Skin of body (tissue), 1 donor: ENCODE measurements at regions not wholly inside any gene's neighbourhood (a gene's known extent, or its start where the extent isn't known, plus 50 kb on each side); places are given as distances from the start of the nearest gene placed in this dataset.

ENCODE experiments used
- DNase-seq: peaks from one replicate; lab custom pipeline; 2025; lab: John Stamatoyannopoulos, UW

DNA sequence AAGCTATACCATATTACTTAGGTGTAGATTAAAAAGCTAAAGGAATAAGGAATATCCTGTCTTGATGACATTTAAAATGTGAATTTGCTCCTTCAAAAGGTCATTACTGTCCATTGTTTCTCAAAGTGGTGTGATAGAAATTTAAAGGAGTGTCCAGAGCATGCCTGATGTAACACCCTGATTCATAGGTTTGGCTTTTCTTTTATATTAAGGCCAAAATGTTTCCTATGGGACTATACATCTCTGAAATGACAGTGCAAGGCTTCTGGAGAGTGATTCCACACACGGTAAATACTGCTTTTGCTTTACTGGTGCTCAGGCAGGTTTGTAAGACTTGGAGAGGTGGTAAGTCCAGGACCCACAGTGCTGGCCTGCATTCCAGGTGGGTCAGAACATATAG lies 289.9 kb downstream of the RFC3 start:
- no peak for DNase-seq

GRCh38 chr13:34108410-34108809 lies 290.5 kb downstream of the RFC3 start:
- no peak for DNase-seq

GRCh38 chr13:34114581-34114980 lies 296.6 kb downstream of the RFC3 start:
- no peak for DNase-seq

DNA sequence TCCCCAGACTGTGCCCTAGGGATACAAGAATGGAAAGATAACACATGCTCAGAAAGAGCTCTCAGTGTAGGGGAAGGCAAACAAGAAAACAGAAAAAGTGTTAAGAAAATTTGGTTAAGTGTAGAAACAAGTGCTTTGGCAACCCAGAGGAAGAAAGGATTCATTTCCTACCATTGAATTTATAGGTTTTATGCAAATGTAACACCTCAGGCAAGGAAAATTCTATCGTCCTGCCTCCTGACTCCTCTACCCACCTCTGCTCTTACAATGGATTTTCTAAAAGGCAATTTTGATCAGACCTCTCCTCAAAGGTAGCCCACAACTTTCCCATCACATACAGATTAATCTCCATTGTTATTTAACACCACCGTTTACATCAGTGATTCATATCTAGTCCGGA lies 298.7 kb downstream of the RFC3 start:
- DNase-seq, result no peak

DNA sequence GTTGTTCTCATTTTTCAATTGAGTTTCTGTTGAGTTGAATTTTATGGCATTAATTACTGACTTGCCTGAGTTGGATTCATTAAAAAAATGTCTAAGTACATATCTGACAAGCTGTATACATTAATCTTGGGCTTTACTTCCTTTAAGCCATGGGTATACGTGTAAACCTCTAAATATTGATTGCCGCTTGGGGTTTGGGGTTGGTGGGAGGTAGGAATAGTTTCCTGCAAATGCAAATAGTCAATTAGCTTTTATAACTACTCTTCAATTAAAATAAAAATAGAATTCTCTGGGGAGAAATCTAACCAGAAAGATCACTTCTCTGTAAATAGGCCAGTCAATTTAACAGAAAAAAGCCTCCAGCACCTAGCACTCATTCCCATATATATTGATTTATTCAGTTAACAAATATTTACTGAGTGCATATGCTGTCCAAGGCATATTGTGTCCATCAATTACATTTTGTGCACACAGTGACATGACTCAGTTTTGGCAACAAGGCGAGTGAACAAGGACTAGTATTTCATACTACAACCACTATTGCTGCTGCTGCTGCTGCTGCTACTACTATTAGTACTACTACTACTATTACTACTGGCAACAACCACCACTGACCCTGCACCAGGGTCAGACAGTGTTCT lies 306.8 kb downstream of the RFC3 start:
- DNase-seq, result no peak

DNA sequence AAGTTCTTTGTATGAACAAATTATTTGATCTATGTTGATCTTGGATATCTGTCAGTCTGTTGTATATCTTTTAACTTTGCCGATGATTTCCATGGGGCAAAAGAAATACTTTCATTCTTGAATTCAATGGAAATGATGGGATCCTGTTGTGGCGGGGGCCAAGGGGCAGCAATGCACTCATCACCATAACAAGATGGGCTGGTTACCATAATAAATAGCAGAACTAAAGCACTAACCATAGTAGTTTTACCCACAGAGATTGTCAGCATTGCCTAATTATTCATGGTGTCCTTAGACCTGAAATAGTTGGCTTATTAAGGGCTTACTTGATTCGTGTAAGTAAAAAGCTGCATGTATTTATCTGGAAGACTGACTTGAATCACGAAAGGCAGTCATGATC lies 309.6 kb downstream of the RFC3 start:
- no peak for DNase-seq

DNA sequence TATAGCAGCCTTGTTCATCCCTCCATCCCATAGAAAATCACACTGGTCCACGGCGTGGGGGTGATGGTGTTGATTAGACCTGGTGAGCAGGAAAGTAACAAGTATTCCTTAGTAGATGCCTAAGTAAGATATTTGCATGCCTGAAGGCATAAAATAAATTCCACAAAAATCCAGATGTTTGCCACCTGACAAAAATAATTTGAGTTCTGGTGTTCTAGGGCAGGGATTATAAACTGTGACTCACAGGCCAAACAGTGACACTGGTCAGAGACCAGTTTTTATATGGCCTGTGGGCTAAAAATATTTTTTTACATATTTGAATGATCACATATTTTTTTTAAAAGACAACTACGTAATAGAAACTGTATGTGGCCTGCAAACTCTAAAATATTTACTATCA lies 310.7 kb downstream of the RFC3 start:
- DNase-seq, result no peak

GRCh38 chr13:34129436-34129835 lies 311.5 kb downstream of the RFC3 start:
- no peak for DNase-seq

GRCh38 chr13:34137200-34137599 lies 319.3 kb downstream of the RFC3 start:
- DNase-seq, result no peak

DNA sequence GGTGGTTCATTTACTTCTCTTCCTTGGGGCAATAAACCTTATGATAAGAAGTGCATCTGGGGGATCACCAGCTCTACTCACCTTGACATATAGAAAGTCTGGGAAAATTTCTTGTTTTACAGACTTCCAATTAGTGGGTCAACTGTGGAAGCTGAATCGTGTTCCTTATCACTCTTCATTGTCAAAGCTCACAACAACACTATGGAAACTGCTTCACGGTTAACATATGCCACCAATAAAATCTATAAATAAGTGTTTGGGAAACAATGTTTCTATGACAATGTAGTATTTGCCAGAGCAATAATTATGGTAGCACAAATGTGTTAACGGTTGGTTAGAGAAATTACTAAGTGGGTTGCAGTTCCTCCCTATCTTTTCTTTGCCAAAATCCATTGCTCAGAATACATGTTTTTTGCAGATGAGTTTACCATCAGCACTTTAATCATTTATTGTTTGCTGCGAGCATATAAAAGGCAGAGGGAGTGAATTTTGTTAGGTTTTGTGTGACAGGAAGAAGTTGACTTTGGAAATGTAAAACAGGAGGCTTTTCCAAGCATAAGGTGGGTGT lies 321.8 kb downstream of the RFC3 start:
- DNase-seq, result peak; percentile 85

DNA sequence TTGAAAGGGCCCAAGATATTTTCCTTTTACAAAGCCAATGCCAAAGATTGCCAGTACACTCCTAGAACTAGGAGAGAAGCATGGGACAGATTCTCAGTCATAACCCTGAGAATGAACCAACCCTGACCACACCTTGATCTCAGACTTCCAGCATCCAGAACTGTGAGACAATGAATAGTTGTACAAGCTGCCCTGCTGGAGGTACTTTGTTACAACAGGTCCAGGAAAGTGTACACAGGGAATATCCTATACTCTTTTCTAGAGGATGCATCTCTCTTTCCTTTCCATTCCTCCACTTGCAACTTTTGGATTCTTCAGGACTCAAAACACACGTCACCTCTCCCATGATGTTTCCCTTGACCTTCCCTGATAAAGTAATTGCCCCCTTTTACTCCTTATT lies 325.7 kb downstream of the RFC3 start:
- DNase-seq, result no peak

GRCh38 chr13:34144142-34144541 lies 326.2 kb downstream of the RFC3 start:
- DNase-seq, result no peak

GRCh38 chr13:34145061-34145460 lies 327.1 kb downstream of the RFC3 start:
- no peak for DNase-seq

DNA sequence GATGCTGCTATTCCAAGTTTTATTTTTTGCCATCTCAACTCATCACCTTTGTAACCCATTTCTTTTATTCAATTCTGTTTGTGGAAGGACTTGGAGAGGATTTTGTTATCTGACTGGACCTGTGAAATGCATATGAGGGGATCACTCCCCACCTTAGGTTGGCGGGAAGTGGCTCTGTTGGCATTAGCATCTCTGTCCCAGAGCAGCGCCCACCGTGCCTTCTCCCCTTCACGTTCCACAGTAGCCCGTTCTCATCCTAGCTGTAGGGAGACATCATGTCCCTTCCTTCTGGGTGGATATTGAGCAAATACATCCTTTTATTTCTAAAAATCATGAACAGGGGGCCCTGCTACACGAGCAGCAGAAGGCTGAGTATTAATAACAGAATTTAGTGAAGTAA lies 330.4 kb downstream of the RFC3 start:
- DNase-seq, result no peak

GRCh38 chr13:34151885-34152284 lies 333.9 kb downstream of the RFC3 start:
- DNase-seq, result no peak

- DNase-seq, result no peak
These were observed 334.5 kb downstream of the RFC3 start for GRCh38 chr13:34152409-34152808.

GRCh38 chr13:34152996-34153395 lies 335.0 kb downstream of the RFC3 start:
- DNase-seq, result no peak

- no peak for DNase-seq
These were observed 335.7 kb downstream of the RFC3 start for GRCh38 chr13:34153428-34154180.

DNA sequence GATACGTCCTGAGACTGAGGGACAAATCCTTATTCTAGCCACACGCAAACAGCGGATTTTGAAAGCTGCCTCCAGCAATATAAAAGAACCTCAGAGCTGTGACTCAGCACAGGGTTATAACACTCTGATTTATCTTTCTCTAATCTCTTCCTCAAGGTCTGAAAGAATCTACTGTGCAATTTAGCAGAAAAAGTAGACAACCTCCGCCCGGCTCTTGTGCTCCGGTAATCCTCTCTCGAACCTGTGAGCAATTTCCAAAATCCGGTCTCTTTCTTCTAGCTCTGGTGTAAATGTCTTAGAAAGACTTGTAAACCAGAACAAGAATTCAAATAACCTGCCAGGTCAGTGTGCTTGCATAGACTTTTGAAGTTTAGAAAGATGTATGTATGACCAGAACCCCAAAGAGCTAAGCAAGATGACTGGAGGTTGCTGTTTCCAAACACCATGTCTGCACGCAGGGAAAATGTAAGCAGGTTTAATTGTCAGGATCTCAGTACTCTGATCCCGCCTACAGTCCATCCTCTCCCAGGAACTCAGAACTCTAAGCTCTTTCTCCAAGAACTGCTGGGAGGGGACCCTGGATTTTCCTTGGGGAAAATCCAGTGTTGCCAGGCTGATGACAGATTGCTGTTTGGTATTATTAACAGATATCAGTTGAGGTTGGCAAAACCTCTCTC lies 338.1 kb downstream of the RFC3 start:
- no peak for DNase-seq

DNA sequence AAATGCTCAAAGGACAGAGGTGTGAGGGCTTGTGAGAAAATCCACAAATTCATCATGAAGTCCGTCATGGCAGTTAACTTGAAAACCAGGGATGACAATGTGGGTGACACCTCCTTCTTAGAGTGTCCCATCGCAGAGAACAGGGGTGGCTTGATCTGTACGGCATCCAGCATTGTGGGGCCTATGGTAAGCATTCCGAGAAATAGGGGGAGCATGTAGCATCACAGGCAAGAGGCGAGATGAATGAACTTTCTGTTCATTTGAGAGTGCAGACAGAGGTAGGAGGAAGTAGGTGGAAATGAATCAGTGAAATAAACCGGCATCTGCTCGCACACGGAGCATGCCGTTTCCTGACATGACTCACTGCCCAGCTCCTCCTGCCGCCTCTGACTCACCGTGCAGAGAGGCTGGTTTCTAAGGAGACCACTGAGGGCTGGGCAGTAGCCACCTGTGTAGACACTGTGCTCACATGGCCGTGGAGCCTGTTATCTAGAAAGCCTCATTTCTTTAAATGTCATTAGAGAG lies 339.0 kb downstream of the RFC3 start:
- DNase-seq, result no peak

DNA sequence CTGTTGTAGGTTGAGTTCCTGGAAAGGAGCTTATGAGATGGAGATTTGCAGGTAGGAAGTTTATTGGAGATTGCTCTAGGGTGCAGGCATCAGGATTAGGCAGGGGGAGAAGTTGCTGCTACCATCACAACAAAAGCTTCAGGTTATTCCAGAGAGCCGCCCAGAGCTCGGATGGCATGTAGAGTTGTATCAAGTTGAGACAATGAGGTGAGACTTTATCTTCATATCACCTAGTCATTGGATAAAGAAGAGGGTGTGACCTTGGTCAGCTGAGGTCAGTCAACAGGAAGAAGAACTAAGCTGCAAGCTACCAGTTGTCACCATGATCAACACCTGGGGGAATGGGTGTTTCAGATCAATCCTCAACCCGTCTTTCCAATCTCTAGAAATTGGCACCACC lies 342.0 kb downstream of the RFC3 start:
- DNase-seq, result no peak

DNA sequence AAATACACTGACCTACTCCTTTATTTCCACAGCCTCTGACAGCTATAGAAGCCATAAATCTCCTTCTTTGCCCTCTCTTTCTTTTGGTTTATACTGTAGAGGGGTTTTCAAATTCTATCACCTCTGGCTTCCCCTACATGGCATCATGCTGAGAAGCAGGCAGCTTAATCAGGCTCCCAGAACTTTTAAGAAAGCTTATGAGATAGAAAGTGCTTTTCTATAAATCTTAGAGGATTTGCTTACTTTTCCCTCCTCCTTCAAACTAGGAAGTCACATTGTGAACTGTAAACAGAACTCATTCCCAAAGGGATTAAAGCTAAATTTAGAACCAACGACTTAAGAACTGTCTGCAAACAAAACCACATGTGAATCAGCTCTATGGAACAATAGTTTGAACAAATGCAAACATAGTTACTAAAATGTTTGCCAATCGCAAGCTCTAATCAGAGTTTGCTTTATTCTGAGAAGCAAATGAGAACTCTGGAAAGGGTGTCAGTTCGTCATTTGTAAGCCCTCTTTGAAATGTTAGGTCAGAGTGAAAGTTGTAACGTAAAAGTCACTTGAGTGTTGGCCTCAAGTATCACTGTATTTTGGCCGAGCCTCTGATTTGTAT lies 344.1 kb downstream of the RFC3 start:
- peak; percentile 95 for DNase-seq
